ENCODE measurements at regions not wholly inside any gene's neighbourhood (a gene's known extent, or its start where the extent isn't known, plus 50 kb on each side); places are given as distances from the start of the nearest gene placed in this dataset.

DNA sequence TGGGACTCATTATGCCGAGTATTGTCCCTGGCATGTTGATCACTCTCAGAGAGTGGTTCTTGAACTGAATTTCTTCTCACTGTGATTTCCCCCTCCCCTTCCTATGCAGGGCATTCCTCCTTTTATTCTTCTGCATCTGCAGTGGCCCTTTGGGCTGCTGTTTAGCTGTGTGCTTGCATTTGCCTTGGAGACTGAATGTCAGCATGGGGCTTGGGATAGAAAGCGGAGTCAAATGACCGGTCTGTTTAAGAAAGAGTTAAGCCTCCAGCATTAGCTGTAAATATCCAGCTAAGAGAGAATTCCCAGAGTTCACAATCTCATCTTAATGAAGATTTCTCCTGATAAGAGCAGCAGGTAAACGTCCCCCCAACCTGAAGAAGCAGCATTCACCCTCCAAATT lies 65.6 kb upstream of the RMST start:
- TF ChIP-seq CTCF (IDR thresholded peaks at IDR 0.05) (no peak), CREB1 (CRISPR knock-in tag; IDR thresholded peaks at IDR 0.05) (no peak), MAX (CRISPR knock-in tag; IDR thresholded peaks at IDR 0.05) (no peak)

Data from WTC11 (cell line).